Activated T-helper 2 cell treated with anti-CD3 and anti-CD28 coated beads, Interferon-gamma antibody, Interleukin-2, Interleukin-4, amounts not matched to agents 10 μg/mL and 5 μg/mL and 100 μg/mL, durations not matched to agents 14 hours and 24 hours and 36 hours (primary cell): ENCODE measurements at regions not wholly inside any gene's neighbourhood (a gene's known extent, or its start where the extent isn't known, plus 50 kb on each side); places are given as distances from the start of the nearest gene placed in this dataset.
A peak's percentile ranks its signal among the peaks of the same experiment; 100 is the strongest.

Experiments used
- DNase-seq: peaks from one replicate; pipeline ENCODE4 v3.0.0; 2021; ENCODE audit warnings: low spot score
- H3K27ac Mint-ChIP-seq: one replicate; pipeline ENCODE4 v1.8.0; 2021; ENCODE audit warnings: mixed read lengths
- H3K27me3 Mint-ChIP-seq: one replicate; pipeline ENCODE4 v1.8.0; 2021; ENCODE audit warnings: low read depth, mixed read lengths
- H3K36me3 Mint-ChIP-seq: one replicate; pipeline ENCODE4 v1.8.0; 2021; ENCODE audit warnings: low read depth, mixed read lengths
- H3K4me1 Mint-ChIP-seq: one replicate; pipeline ENCODE4 v1.8.0; 2021; ENCODE audit warnings: low read depth, mixed read lengths
- H3K4me3 Mint-ChIP-seq: one replicate; pipeline ENCODE4 v1.8.0; 2021; ENCODE audit warnings: low read depth, mild to moderate bottlenecking, moderate library complexity, mixed read lengths
- H3K9me3 Mint-ChIP-seq: one replicate; pipeline ENCODE4 v1.8.0; 2021; ENCODE audit warnings: mixed read lengths
- intact Hi-C: fragments of 100-400 bp; cut with micrococcal nuclease; formaldehyde crosslinking; loops from one replicate; pipeline ENCODE4 v1.15.1; 2023

GRCh38 chrX:45774961-45775360 lies 574.3 kb upstream of the DIPK2B start:
- intact Hi-C loops, result no loop called here
- H3K4me3 Mint-ChIP-seq, result peak overlapping the region; percentile 21
- no peak for DNase-seq

GRCh38 chrX:45773572-45773971 lies 572.9 kb upstream of the DIPK2B start:
- H3K4me1 Mint-ChIP-seq, result peaks cover 72% of the 10 kb centered on the region
- H3K4me3 Mint-ChIP-seq, result no peak overlapping the region
- no peaks in the 10 kb centered on the region for H3K9me3 Mint-ChIP-seq
- intact Hi-C loops, result no loop called here
- no peak for DNase-seq
- peaks cover 57% of the 10 kb centered on the region for H3K36me3 Mint-ChIP-seq
- no peaks in the 10 kb centered on the region for H3K27me3 Mint-ChIP-seq
- H3K27ac Mint-ChIP-seq, result no peak overlapping the region

More at GRCh38 chrX:45774961-45775360, 574.3 kb upstream of the DIPK2B start:
- no peaks in the 10 kb centered on the region for H3K9me3 Mint-ChIP-seq
- no peaks in the 10 kb centered on the region for H3K27me3 Mint-ChIP-seq
- H3K4me1 Mint-ChIP-seq, result peaks cover 81% of the 10 kb centered on the region
- H3K36me3 Mint-ChIP-seq, result peaks cover 57% of the 10 kb centered on the region
- peak overlapping the region; percentile 46 for H3K27ac Mint-ChIP-seq

GRCh38 chrX:45771560-45772340 lies 571.1 kb upstream of the DIPK2B start:
- Mint-ChIP-seq H3K9me3 (no peaks in the 10 kb centered on the region), H3K4me3 (peak overlapping the region; percentile 80), H3K27ac (peak overlapping the region; percentile 94), H3K4me1 (peaks cover 60% of the 10 kb centered on the region), H3K36me3 (peaks cover 60% of the 10 kb centered on the region), H3K27me3 (no peaks in the 10 kb centered on the region)
- intact Hi-C loops, result loop anchor here (1.0 kb wide), 1 partner anchor 13 kb away; no protein-coding TSS in a partner anchor
- DNase-seq, result peak; percentile 53

- no peak for DNase-seq
- no peaks in the 10 kb centered on the region for H3K9me3 Mint-ChIP-seq
- H3K36me3 Mint-ChIP-seq, result peaks cover 61% of the 10 kb centered on the region
- no peaks in the 10 kb centered on the region for H3K27me3 Mint-ChIP-seq
- peak overlapping the region; percentile 80 for H3K4me3 Mint-ChIP-seq
- intact Hi-C loops, result loop anchor here (1.0 kb wide), 1 partner anchor 13 kb away; no protein-coding TSS in a partner anchor
- peak overlapping the region; percentile 94 for H3K27ac Mint-ChIP-seq
- peaks cover 55% of the 10 kb centered on the region for H3K4me1 Mint-ChIP-seq
Measured at GRCh38 chrX:45771114-45771513, 570.4 kb upstream of the DIPK2B start.

- peaks cover 53% of the 10 kb centered on the region for H3K4me1 Mint-ChIP-seq
- H3K27ac Mint-ChIP-seq, result peak overlapping the region; percentile 94
- H3K4me3 Mint-ChIP-seq, result peak overlapping the region; percentile 96
- no peaks in the 10 kb centered on the region for H3K9me3 Mint-ChIP-seq
- no peaks in the 10 kb centered on the region for H3K27me3 Mint-ChIP-seq
- intact Hi-C loops, result no loop called here
- DNase-seq, result peak; percentile 11
- peaks cover 71% of the 10 kb centered on the region for H3K36me3 Mint-ChIP-seq
Measured at GRCh38 chrX:45769761-45770582, 569.3 kb upstream of the DIPK2B start.

GRCh38 chrX:45768666-45769236 lies 568.1 kb upstream of the DIPK2B start:
- peaks cover 70% of the 10 kb centered on the region for H3K36me3 Mint-ChIP-seq
- peak overlapping the region; percentile 94 for H3K27ac Mint-ChIP-seq
- H3K4me1 Mint-ChIP-seq, result peaks cover 48% of the 10 kb centered on the region
- DNase-seq, result no peak
- intact Hi-C loops, result no loop called here
- H3K4me3 Mint-ChIP-seq, result peak overlapping the region; percentile 96
- H3K27me3 Mint-ChIP-seq, result no peaks in the 10 kb centered on the region
- H3K9me3 Mint-ChIP-seq, result no peaks in the 10 kb centered on the region

- Mint-ChIP-seq H3K4me3 (peak overlapping the region; percentile 89), H3K36me3 (peaks cover 77% of the 10 kb centered on the region), H3K27me3 (no peaks in the 10 kb centered on the region), H3K4me1 (peaks cover 50% of the 10 kb centered on the region), H3K27ac (peak overlapping the region; percentile 93), H3K9me3 (no peaks in the 10 kb centered on the region)
- no peak for DNase-seq
- intact Hi-C loops, result loop anchor here (1.0 to 2.0 kb wide), 2 partner anchors 39 to 84 kb away; no protein-coding TSS in a partner anchor
Measured at GRCh38 chrX:45766981-45767501, 566.4 kb upstream of the DIPK2B start.

GRCh38 chrX:45765767-45766166 lies 565.1 kb upstream of the DIPK2B start:
- no peak for DNase-seq
- Mint-ChIP-seq H3K9me3 (no peaks in the 10 kb centered on the region), H3K4me3 (peak overlapping the region; percentile 75), H3K4me1 (peaks cover 46% of the 10 kb centered on the region), H3K27ac (peak overlapping the region; percentile 38), H3K36me3 (peaks cover 79% of the 10 kb centered on the region), H3K27me3 (no peaks in the 10 kb centered on the region)
- intact Hi-C loops, result loop anchor here (2.0 kb wide), 1 partner anchor 85 kb away; no protein-coding TSS in a partner anchor

- DNase-seq, result no peak
Measured at GRCh38 chrX:45765281-45765680, 564.6 kb upstream of the DIPK2B start.

GRCh38 chrX:45762699-45763647 lies 562.3 kb upstream of the DIPK2B start:
- intact Hi-C loops, result loop anchor here (5.0 kb wide), 1 partner anchor 256 kb away; no protein-coding TSS in a partner anchor
- Mint-ChIP-seq H3K4me1 (peaks cover 60% of the 10 kb centered on the region), H3K9me3 (no peaks in the 10 kb centered on the region), H3K4me3 (peak overlapping the region; percentile 55), H3K36me3 (peaks cover 81% of the 10 kb centered on the region), H3K27me3 (no peaks in the 10 kb centered on the region), H3K27ac (peak overlapping the region; percentile 74)
- DNase-seq, result no peak

More at GRCh38 chrX:45765281-45765680, 564.6 kb upstream of the DIPK2B start:
- intact Hi-C loops, result no loop called here
- H3K27me3 Mint-ChIP-seq, result no peaks in the 10 kb centered on the region
- H3K4me1 Mint-ChIP-seq, result peaks cover 49% of the 10 kb centered on the region
- peaks cover 82% of the 10 kb centered on the region for H3K36me3 Mint-ChIP-seq
- H3K27ac Mint-ChIP-seq, result peak overlapping the region; percentile 71
- H3K9me3 Mint-ChIP-seq, result no peaks in the 10 kb centered on the region
- H3K4me3 Mint-ChIP-seq, result peak overlapping the region; percentile 75

- H3K9me3 Mint-ChIP-seq, result no peaks in the 10 kb centered on the region
- peaks cover 66% of the 10 kb centered on the region for H3K4me1 Mint-ChIP-seq
- peak overlapping the region; percentile 50 for H3K4me3 Mint-ChIP-seq
- H3K27ac Mint-ChIP-seq, result peak overlapping the region; percentile 78
- DNase-seq, result no peak
- intact Hi-C loops, result loop anchor here (5.0 kb wide), 1 partner anchor 255 kb away; no protein-coding TSS in a partner anchor
- H3K27me3 Mint-ChIP-seq, result no peaks in the 10 kb centered on the region
- peaks cover 81% of the 10 kb centered on the region for H3K36me3 Mint-ChIP-seq
Measured at GRCh38 chrX:45761920-45762319, 561.2 kb upstream of the DIPK2B start.
